ENCODE measurements at regions not wholly inside any gene's neighbourhood (a gene's known extent, or its start where the extent isn't known, plus 50 kb on each side); places are given as distances from the start of the nearest gene placed in this dataset.
"Not testable (repeated sequence)": the region's sequence is repeated elsewhere in the genome, so short reads cannot be mapped to it uniquely, and the experiment has no call there.

DNA sequence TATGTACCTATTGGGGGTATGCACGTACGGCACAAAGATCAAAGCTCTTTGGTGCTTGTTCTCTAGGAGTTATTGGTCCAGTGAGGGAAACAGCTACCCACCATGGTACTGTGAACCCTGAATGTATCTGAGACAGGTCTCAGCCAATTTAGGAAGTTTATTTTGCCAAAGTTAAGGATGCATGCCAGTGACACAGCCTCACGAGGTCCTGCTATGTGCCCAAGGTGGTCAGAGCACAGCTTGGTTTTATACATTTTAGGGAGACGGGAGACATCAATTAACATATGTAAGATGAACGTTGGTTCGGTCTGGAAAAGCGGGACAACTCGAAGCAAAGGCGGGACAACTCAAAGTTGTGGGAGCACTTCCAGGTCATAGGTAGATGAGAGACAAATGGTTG lies 75.8 kb downstream of the SOWAHC start:
- no peak for DNase-seq

DNA sequence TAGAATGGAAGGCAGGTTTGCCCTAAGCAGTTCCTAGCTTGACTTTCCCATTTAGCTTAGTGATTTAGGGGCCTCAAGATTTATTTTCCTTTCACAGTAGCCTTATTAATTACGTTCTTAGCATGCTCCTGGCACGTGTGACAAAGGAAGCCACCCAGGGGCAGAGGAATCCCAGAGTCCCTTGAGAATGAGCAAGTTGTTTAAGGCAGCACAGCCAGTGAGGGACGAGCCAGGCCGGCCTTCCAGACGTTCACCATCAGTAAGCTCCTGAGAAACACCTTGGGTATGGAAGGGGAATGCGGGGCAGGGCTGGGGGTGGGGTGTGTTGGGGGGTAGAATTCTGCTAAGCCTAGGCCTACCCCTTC lies 76.3 kb downstream of the SOWAHC start:
- H3K4me3 ChIP-seq, result no peak overlapping the region
- DNase-seq, result no peak
- H3K27ac ChIP-seq, result no peak overlapping the region
- no peaks in the 10 kb centered on the region for H3K79me2 ChIP-seq (ENCODE audit: insufficient read depth)
- no peaks in the 10 kb centered on the region for H4K20me1 ChIP-seq (ENCODE audit: insufficient read depth)
- peaks cover 13% of the 10 kb centered on the region for H3K4me1 ChIP-seq (ENCODE audit: insufficient read depth)
- H3K36me3 ChIP-seq (ENCODE audit: low read depth), result no peaks in the 10 kb centered on the region
- no peaks in the 10 kb centered on the region for H3K9me3 ChIP-seq (ENCODE audit: low read depth)
- in situ Hi-C loops (cut with MboI), result no loop called here
- no peak overlapping the region for H3K9ac ChIP-seq
- H3K27me3 ChIP-seq (replicated peaks; ENCODE audit: insufficient read depth), result no peaks in the 10 kb centered on the region
- TF ChIP-seq EZH2phosphoT487 (IDR thresholded peaks at IDR 0.05; ENCODE audit: insufficient read depth, low read depth), result no peak
- no peak for TF ChIP-seq EZH2 (IDR thresholded peaks at IDR 0.05; ENCODE audit: insufficient read depth, poor library complexity, severe bottlenecking)
- H3K4me2 ChIP-seq (ENCODE audit: unreplicated experiment), result no peak overlapping the region
- WGBS, 2 experiments (ENCODE audit: low coverage in 1 of 2, low lambda C conversion rate in 2 of 2, missing lambda C conversion rate in 2 of 2), result 59 to 66% methylated on average over 6 of the region's 6 CpGs
- H2AFZ ChIP-seq, result no peak overlapping the region
- H3K9me2 ChIP-seq (ENCODE audit: insufficient read depth), result no peaks in the 10 kb centered on the region
- H3F3A ChIP-seq (ENCODE audit: insufficient read depth), result 0 out of 2 replicates have a peak, but pooled peaks cover 6% of the 10 kb centered on the region

More for the DNA sequence above, 75.8 kb downstream of the SOWAHC start:
- H3K36me3 ChIP-seq (ENCODE audit: low read depth), result no peaks in the 10 kb centered on the region
- no peak overlapping the region for H3K4me3 ChIP-seq
- H4K20me1 ChIP-seq (ENCODE audit: insufficient read depth), result no peaks in the 10 kb centered on the region
- TF ChIP-seq EZH2phosphoT487 (IDR thresholded peaks at IDR 0.05; ENCODE audit: insufficient read depth, low read depth) (no peak), EZH2 (IDR thresholded peaks at IDR 0.05; ENCODE audit: insufficient read depth, poor library complexity, severe bottlenecking) (no peak)
- no peaks in the 10 kb centered on the region for H3K9me2 ChIP-seq (ENCODE audit: insufficient read depth)
- WGBS, 2 experiments (ENCODE audit: low coverage in 1 of 2, low lambda C conversion rate in 2 of 2, missing lambda C conversion rate in 2 of 2), result 83 to 85% methylated on average over 9 of the region's 9 CpGs
- H3K79me2 ChIP-seq (ENCODE audit: insufficient read depth), result no peaks in the 10 kb centered on the region
- H3F3A ChIP-seq (ENCODE audit: insufficient read depth), result 0 out of 2 replicates have a peak, but pooled peaks cover 6% of the 10 kb centered on the region
- in situ Hi-C loops (cut with MboI), result no loop called here
- H3K9ac ChIP-seq, result no peak overlapping the region
- no peak overlapping the region for H2AFZ ChIP-seq
- no peak overlapping the region for H3K4me2 ChIP-seq (ENCODE audit: unreplicated experiment)
- peaks cover 13% of the 10 kb centered on the region for H3K4me1 ChIP-seq (ENCODE audit: insufficient read depth)
- no peaks in the 10 kb centered on the region for H3K9me3 ChIP-seq (ENCODE audit: low read depth)
- H3K27ac ChIP-seq, result no peak overlapping the region
- no peaks in the 10 kb centered on the region for H3K27me3 ChIP-seq (replicated peaks; ENCODE audit: insufficient read depth)

DNA sequence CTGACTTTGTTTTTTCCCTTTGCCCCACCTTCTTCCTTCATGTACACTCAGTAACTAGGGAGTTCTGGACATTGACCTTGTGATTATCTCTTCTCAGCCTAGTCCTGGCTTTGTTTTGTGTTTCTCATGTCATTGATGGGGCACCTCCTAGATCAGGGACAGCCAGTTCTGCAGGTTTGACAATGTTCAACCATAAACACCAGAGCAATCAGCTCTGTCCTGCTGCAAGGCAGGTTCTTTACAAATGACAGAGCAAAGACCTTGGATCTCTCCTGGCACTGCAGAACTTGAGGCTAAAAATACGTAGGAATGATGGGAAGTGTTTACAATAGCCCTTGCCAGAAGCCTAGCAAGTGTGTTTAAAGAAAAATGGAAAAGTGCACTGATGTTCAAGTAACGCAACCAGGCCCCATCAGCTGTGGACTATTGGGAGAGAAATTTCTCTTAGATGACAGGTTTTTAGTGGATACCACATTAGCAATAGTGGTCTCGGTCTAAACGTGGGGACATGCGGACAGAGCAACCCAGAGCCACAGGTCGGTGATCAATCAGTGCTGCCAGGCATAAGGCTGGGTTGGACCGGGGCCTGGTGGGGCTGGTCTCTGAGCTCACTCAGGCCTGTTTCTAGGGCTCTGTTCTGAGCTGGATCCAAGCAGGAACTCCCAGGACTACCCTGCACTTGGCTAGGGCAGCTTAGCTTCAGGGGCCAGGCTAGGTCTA lies 76.8 kb downstream of the SOWAHC start:
- no peak overlapping the region for H2AFZ ChIP-seq
- H3K79me2 ChIP-seq (ENCODE audit: insufficient read depth), result no peaks in the 10 kb centered on the region
- no peak for DNase-seq
- in situ Hi-C loops (cut with MboI), result no loop called here
- H3K9me3 ChIP-seq (ENCODE audit: low read depth), result no peaks in the 10 kb centered on the region
- no peak overlapping the region for H3K4me2 ChIP-seq (ENCODE audit: unreplicated experiment)
- H3K27ac ChIP-seq, result no peak overlapping the region
- no peak overlapping the region for H3K9ac ChIP-seq
- H3K4me1 ChIP-seq (ENCODE audit: insufficient read depth), result peaks cover 13% of the 10 kb centered on the region
- H4K20me1 ChIP-seq (ENCODE audit: insufficient read depth), result no peaks in the 10 kb centered on the region
- TF ChIP-seq EZH2phosphoT487 (IDR thresholded peaks at IDR 0.05; ENCODE audit: insufficient read depth, low read depth) (no peak), EZH2 (IDR thresholded peaks at IDR 0.05; ENCODE audit: insufficient read depth, poor library complexity, severe bottlenecking) (no peak)
- WGBS, 2 experiments (ENCODE audit: low coverage in 1 of 2, low lambda C conversion rate in 2 of 2, missing lambda C conversion rate in 2 of 2), result 47 to 53% methylated on average over 7 of the region's 7 CpGs
- H3K36me3 ChIP-seq (ENCODE audit: low read depth), result no peaks in the 10 kb centered on the region
- H3K4me3 ChIP-seq, result no peak overlapping the region
- H3K9me2 ChIP-seq (ENCODE audit: insufficient read depth), result no peaks in the 10 kb centered on the region
- H3F3A ChIP-seq (ENCODE audit: insufficient read depth), result 0 out of 2 replicates have a peak, but pooled peaks cover 6% of the 10 kb centered on the region
- H3K27me3 ChIP-seq (replicated peaks; ENCODE audit: insufficient read depth), result no peaks in the 10 kb centered on the region

DNA sequence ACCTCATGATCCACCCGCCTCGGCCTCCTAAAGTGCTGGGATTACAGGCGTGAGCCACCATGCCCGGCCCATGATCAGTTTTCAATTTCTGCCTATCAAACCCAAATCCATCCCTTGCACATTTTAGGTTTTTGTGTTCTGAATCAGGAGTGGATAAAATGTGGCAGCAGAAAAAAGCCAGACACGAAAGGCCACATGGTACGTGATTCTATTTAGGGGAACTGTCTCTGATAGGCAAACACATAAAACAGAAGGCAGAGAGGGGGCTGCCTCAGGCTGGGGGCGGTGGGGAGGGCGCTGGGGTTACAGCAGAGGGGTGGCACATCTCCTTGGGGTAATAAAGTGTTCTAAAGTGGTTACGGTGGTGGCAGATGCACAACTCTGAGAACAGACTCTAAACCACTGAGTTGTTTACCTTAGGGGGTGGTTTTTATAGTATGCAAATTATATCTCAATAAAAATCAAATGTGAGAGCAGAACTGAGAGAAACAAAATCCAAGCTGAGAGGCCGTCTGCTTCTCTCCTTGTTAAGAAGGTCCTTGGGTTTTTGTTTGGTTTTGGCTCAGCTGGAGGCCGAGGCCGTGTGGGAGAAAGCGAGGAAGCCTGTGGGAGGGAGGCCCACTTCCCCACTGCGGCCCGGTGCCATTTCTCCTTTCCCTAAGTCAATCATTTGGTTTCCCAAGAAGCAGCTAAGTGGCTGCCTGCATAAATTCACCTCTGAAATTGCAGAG lies 78.0 kb downstream of the SOWAHC start:
- in situ Hi-C loops (cut with MboI), result no loop called here
- no peak for DNase-seq
- no peak overlapping the region for H2AFZ ChIP-seq

DNA sequence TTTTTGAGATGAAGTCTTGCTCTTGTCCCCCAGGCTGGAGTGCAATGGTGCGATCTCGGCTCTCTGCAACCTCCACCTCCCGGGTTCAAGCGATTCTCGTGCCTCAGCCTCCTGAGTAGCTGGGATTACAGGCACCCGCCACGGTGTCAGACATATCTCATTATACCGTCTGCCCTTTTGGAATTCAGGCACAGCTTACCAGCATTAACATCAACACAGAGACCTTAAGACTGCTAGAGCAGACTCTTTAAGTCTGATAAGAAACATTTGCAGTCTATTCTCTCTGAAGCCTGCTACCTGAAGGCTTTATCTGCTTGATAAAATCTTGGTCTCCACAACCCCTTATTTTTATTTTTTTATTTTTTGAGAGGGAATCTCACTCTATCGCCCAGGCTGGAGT lies 78.7 kb downstream of the SOWAHC start:
- H3K9me2 ChIP-seq (ENCODE audit: insufficient read depth); H4K20me1 ChIP-seq (ENCODE audit: insufficient read depth); H3K36me3 ChIP-seq (ENCODE audit: low read depth); H3K9ac ChIP-seq; H2AFZ ChIP-seq; in situ Hi-C loops (cut with MboI); H3K4me3 ChIP-seq; H3K4me2 ChIP-seq (ENCODE audit: unreplicated experiment); DNase-seq; H3K27me3 ChIP-seq (replicated peaks; ENCODE audit: insufficient read depth); H3F3A ChIP-seq (ENCODE audit: insufficient read depth); H3K9me3 ChIP-seq (ENCODE audit: low read depth); H3K79me2 ChIP-seq (ENCODE audit: insufficient read depth); H3K27ac ChIP-seq: not testable (repeated sequence)
- WGBS, 2 experiments (ENCODE audit: low coverage in 1 of 2, low lambda C conversion rate in 2 of 2, missing lambda C conversion rate in 2 of 2), result 79 to 85% methylated on average over 8 to 9 of the region's 9 CpGs
- H3K4me1 ChIP-seq (ENCODE audit: insufficient read depth), result peaks cover 13% of the 10 kb centered on the region

More for the DNA sequence above, 78.0 kb downstream of the SOWAHC start:
- TF ChIP-seq EZH2 (IDR thresholded peaks at IDR 0.05; ENCODE audit: insufficient read depth, poor library complexity, severe bottlenecking), result no peak
- TF ChIP-seq EZH2phosphoT487 (IDR thresholded peaks at IDR 0.05; ENCODE audit: insufficient read depth, low read depth), result no peak
- H3K9ac ChIP-seq, result no peak overlapping the region
- no peak overlapping the region for H3K4me3 ChIP-seq
- 90% methylated on average over 15 of the region's 15 CpGs for WGBS, 2 experiments (ENCODE audit: low coverage in 1 of 2, low lambda C conversion rate in 2 of 2, missing lambda C conversion rate in 2 of 2)
- no peaks in the 10 kb centered on the region for H3K9me3 ChIP-seq (ENCODE audit: low read depth)
- H4K20me1 ChIP-seq (ENCODE audit: insufficient read depth), result no peaks in the 10 kb centered on the region
- H3K4me2 ChIP-seq (ENCODE audit: unreplicated experiment), result no peak overlapping the region
- no peaks in the 10 kb centered on the region for H3K9me2 ChIP-seq (ENCODE audit: insufficient read depth)
- H3K4me1 ChIP-seq (ENCODE audit: insufficient read depth), result peaks cover 13% of the 10 kb centered on the region
- H3K36me3 ChIP-seq (ENCODE audit: low read depth), result no peaks in the 10 kb centered on the region
- no peak overlapping the region for H3K27ac ChIP-seq
- H3F3A ChIP-seq (ENCODE audit: insufficient read depth), result 0 out of 2 replicates have a peak, but pooled peaks cover 6% of the 10 kb centered on the region
- H3K79me2 ChIP-seq (ENCODE audit: insufficient read depth), result no peaks in the 10 kb centered on the region
- no peaks in the 10 kb centered on the region for H3K27me3 ChIP-seq (replicated peaks; ENCODE audit: insufficient read depth)

DNA sequence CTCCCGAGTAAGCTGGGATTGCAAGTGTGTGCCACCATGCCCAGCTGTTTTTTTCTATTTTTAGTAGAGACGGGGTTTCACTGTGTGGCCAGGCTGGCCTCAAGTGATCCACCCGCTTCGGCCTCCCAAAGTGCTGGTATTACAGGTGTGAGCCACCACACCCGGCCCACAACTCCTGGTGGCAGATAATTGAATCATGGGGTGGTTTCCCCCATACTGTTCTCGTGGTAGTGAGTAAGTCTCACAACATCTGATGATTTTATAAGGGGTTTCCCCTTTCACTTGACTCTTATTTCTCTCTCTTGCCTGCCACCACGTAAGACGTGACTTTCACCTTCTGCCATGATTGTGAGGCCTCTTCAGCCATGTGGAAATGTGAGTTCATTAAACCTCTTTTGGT lies 79.1 kb downstream of the SOWAHC start:
- H3F3A ChIP-seq (ENCODE audit: insufficient read depth); H3K9me2 ChIP-seq (ENCODE audit: insufficient read depth); H3K36me3 ChIP-seq (ENCODE audit: low read depth); H3K27me3 ChIP-seq (replicated peaks; ENCODE audit: insufficient read depth); H3K79me2 ChIP-seq (ENCODE audit: insufficient read depth); H4K20me1 ChIP-seq (ENCODE audit: insufficient read depth); H3K9me3 ChIP-seq (ENCODE audit: low read depth); DNase-seq; H3K4me2 ChIP-seq (ENCODE audit: unreplicated experiment); H3K27ac ChIP-seq; H3K9ac ChIP-seq; H2AFZ ChIP-seq; H3K4me3 ChIP-seq; in situ Hi-C loops (cut with MboI): not testable (repeated sequence)
- WGBS, 2 experiments (ENCODE audit: low coverage in 1 of 2, low lambda C conversion rate in 2 of 2, missing lambda C conversion rate in 2 of 2), result 93 to 94% methylated on average over 8 of the region's 8 CpGs
- peaks cover 13% of the 10 kb centered on the region for H3K4me1 ChIP-seq (ENCODE audit: insufficient read depth)
